HCT116 (cell line): ENCODE measurements at regions not wholly inside any gene's neighbourhood (a gene's known extent, or its start where the extent isn't known, plus 50 kb on each side); places are given as distances from the start of the nearest gene placed in this dataset.

Experiments used
- ATAC-seq: fragments of 200-7000 bp; cut with Tn5 transposase; 2 replicates; pipeline ENCODE4 v1.9.1; 2020; ENCODE audit warnings: mild to moderate bottlenecking, moderate library complexity
- BruUV-seq: library from RNA; stranded (reverse); fragments of 400-500 nt; replicated peaks from 2 replicates; lab custom pipeline; 2021; lab: Mats Ljungman, UMichigan
- CTCF ChIA-PET: fragments of 300-600 bp; sonication (Branson Sonifier 250); formaldehyde crosslinking; loops from one replicate; lab custom pipeline; 2021; ENCODE audit warnings: antibody characterized with exemption; lab: Charles Lee
- POLR2A ChIA-PET: fragments of 300-600, 350-600 bp; sonication (Branson Sonifier 250); formaldehyde crosslinking; loops from one replicate; lab custom pipeline; 2021; ENCODE audit warnings: antibody characterized with exemption; lab: Charles Lee
- RAD21 ChIA-PET, 2 experiments: fragments of 300-600 bp; sonication (Branson Sonifier 250); formaldehyde crosslinking; loops; one replicate each; lab custom pipeline; 2023; ENCODE audit warnings: low total read pairs in 2 of 2; ENCODE audit not compliant: uncharacterized antibody in 2 of 2, unreplicated experiment in 2 of 2, low non-redundant PET in 1 of 2; lab: Charles Lee
- DNase-seq: peaks from one replicate; pipeline ENCODE4 v3.0.0-alpha.2; 2010; ENCODE audit warnings: low read depth, low spot score
- H2AFZ ChIP-seq: fragments of 200-600 bp; shearing (Covaris generic), sonication (generic); 2 replicates; pipeline ENCODE4 v1.6.1; 2017; ENCODE audit warnings: low read depth, mixed run types, mixed read lengths, antibody characterized with exemption, low read length; ENCODE audit not compliant: poor library complexity, severe bottlenecking
- H3K27ac ChIP-seq: 2 replicates; pipeline ENCODE4 v1.5.1; 2012; ENCODE audit warnings: low read depth, low read length
- H3K27me3 ChIP-seq: fragments of 200-600 bp; sonication (generic); 2 replicates; pipeline ENCODE4 v1.6.1; 2016; ENCODE audit warnings: mixed run types, low read length, mixed read lengths; ENCODE audit not compliant: insufficient read depth
- H3K36me3 ChIP-seq, 2 experiments: fragments of 200-500 bp in 1 of 2; fragments of 200-600 bp in 1 of 2; sonication (Bioruptor generic) in 1 of 2; sonication (generic) in 1 of 2; 2 replicates each; pipeline versions ENCODE4 v1.5.1 to v1.6.1; 2014 to 2016; ENCODE audit warnings: low read length in 2 of 2, inconsistent platforms in 1 of 2, mixed read lengths in 1 of 2, mixed run types in 1 of 2; ENCODE audit not compliant: insufficient read depth in 2 of 2, control insufficient read depth in 1 of 2
- H3K4me1 ChIP-seq, 2 experiments: fragments of 200-600 bp in 1 of 2; sonication (generic) in 1 of 2; 2 replicates each; pipeline versions ENCODE4 v1.5.1 to v1.6.1; 2012 to 2017; ENCODE audit warnings: low read length in 2 of 2, inconsistent platforms in 1 of 2, mild to moderate bottlenecking in 1 of 2, mixed read lengths in 1 of 2, mixed run types in 1 of 2, moderate library complexity in 1 of 2; ENCODE audit not compliant: insufficient read depth in 2 of 2, control insufficient read depth in 1 of 2
- H3K4me2 ChIP-seq: fragments of 200-600 bp; sonication (generic); 2 replicates; pipeline ENCODE4 v1.6.1; 2017; ENCODE audit warnings: mixed run types, low read length, mixed read lengths
- H3K4me3 ChIP-seq, 2 experiments: fragments of 200-600 bp in 1 of 2; sonication (generic) in 1 of 2; replicated peaks in 1 of 2; 2 replicates each; pipeline ENCODE4 v1.5.1; 2011 to 2016; ENCODE audit warnings: low read length in 2 of 2, control low read depth in 1 of 2, low read depth in 1 of 2, mild to moderate bottlenecking in 1 of 2, mixed read lengths in 1 of 2, mixed run types in 1 of 2
- H3K79me2 ChIP-seq: fragments of 200-600 bp; sonication (generic); 2 replicates; pipeline ENCODE4 v1.6.1; 2017; ENCODE audit warnings: mild to moderate bottlenecking, mixed run types, low read length, moderate library complexity, mixed read lengths; ENCODE audit not compliant: insufficient read depth
- H3K9ac ChIP-seq: fragments of 200-600 bp; sonication (generic); 2 replicates; pipeline ENCODE4 v1.6.1; 2016; ENCODE audit warnings: low read length, mixed read lengths
- H3K9me2 ChIP-seq: fragments of 200-600 bp; sonication (generic), shearing (Covaris generic); 2 replicates; pipeline ENCODE4 v1.6.1; 2017; ENCODE audit warnings: mixed run types, mild to moderate bottlenecking, moderate library complexity; ENCODE audit not compliant: insufficient read depth
- H3K9me3 ChIP-seq, 2 experiments: fragments of 200-500 bp in 1 of 2; fragments of 200-600 bp in 1 of 2; sonication (Bioruptor generic) in 1 of 2; sonication (generic) in 1 of 2; 2 replicates each; pipeline ENCODE4 v1.6.1; 2014 to 2017; ENCODE audit warnings: low read length in 2 of 2, mixed read lengths in 2 of 2, inconsistent platforms in 1 of 2, low read depth in 1 of 2, mild to moderate bottlenecking in 1 of 2, mixed run types in 1 of 2, moderate library complexity in 1 of 2; ENCODE audit not compliant: control insufficient read depth in 1 of 2, insufficient read depth in 1 of 2
- H4K20me1 ChIP-seq: fragments of 200-600 bp; sonication (generic), shearing (Covaris generic); 2 replicates; pipeline ENCODE4 v1.6.1; 2017; ENCODE audit warnings: mixed run types, mild to moderate bottlenecking, moderate library complexity; ENCODE audit not compliant: insufficient read depth
- POLR2A ChIP-seq: IDR thresholded peaks from 2 replicates; pipeline ENCODE4 v1.7.0; 2011; ENCODE audit warnings: borderline replicate concordance; ENCODE audit not compliant: insufficient read depth, insufficient read length; ENCODE audit errors: extremely low read depth
- POLR2AphosphoS5 ChIP-seq: IDR thresholded peaks from 2 replicates; pipeline ENCODE4 v1.6.1; 2011; ENCODE audit warnings: mild to moderate bottlenecking, low read depth, low read length, moderate library complexity
- RAD21 ChIP-seq: IDR thresholded peaks from 2 replicates; pipeline ENCODE4 v1.6.1; 2012; ENCODE audit warnings: low read depth, mild to moderate bottlenecking
- SIN3A ChIP-seq: IDR thresholded peaks from 2 replicates; pipeline ENCODE4 v1.6.1; 2012; ENCODE audit warnings: low read depth
- TCF7L2 ChIP-seq: IDR thresholded peaks from 2 replicates; pipeline ENCODE4 v1.7.0; 2011; ENCODE audit warnings: borderline replicate concordance, inconsistent platforms; ENCODE audit not compliant: insufficient read depth, insufficient read length; ENCODE audit errors: extremely low read depth
- YY1 ChIP-seq: IDR thresholded peaks from 2 replicates; pipeline ENCODE4 v1.6.1; 2011; ENCODE audit warnings: low read length, low read depth, moderate library complexity, mild to moderate bottlenecking; ENCODE audit not compliant: insufficient replicate concordance; ENCODE audit errors: extremely low read depth
- ZNF274 ChIP-seq: fragments of 200-500 bp; sonication (Bioruptor generic); IDR thresholded peaks from 2 replicates; pipeline ENCODE4 v1.6.1; 2014; ENCODE audit warnings: mild to moderate bottlenecking, low read depth, low read length, inconsistent platforms
- intact Hi-C: fragments of 100-400 bp; cut with micrococcal nuclease; formaldehyde crosslinking; loops from 2 replicates; pipeline ENCODE4 v1.10.0; 2022
- TF ChIP-seq, protein P1 (sequence below), 3 experiments: fragments of 200-600 bp in 1 of 3; sonication (generic) in 1 of 3; IDR thresholded peaks in 2 of 3; conservative IDR thresholded peaks in 1 of 3; 2 replicates each; pipeline ENCODE4 v1.5.1; 2012 to 2017; ENCODE audit warnings: low read depth in 2 of 3, low read length in 2 of 3, antibody characterized with exemption in 1 of 3, borderline replicate concordance in 1 of 3, control low read depth in 1 of 3, mild to moderate bottlenecking in 1 of 3, mixed read lengths in 1 of 3, mixed run types in 1 of 3, moderate library complexity in 1 of 3; ENCODE audit not compliant: insufficient read depth in 1 of 3

DNA sequence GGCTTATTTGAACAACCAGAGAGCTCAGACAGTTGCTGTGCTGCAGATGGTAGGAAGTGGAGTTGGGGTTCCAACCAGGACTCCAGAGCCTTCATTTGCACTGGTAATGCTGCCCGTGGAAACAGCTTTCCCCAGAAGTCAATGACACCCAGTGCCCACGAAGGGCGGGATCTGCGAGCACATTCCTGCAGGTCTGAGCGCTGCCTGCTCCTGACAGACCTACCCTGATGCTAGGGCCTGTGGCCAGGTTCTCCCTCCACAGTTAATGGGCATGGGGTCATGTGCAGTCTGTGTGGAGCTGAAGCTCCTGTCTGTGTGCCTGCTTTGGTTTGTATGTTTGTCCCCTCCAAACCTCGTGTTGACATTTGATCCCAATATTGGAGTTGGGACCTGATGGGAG lies 299.0 kb upstream of the HS6ST1 start:
- no peaks in the 10 kb centered on the region for H3K9me2 ChIP-seq
- no peaks in the 10 kb centered on the region for H3K4me1 ChIP-seq
- ChIA-PET POLR2A (no interaction called here), RAD21 (no interaction called here), CTCF (no interaction called here)
- no peak overlapping the region for H3K27ac ChIP-seq
- intact Hi-C loops: no loop called here
- no peak overlapping the region for H3K9ac ChIP-seq
- no peak overlapping the region for H3K4me2 ChIP-seq
- no peak overlapping the region for H2AFZ ChIP-seq
- no peaks in the 10 kb centered on the region for H3K27me3 ChIP-seq
- no TSS peak for BruUV-seq
- ATAC-seq (no peak), DNase-seq (no peak)
- H3K79me2 ChIP-seq: no peaks in the 10 kb centered on the region
- no peaks in the 10 kb centered on the region for H3K36me3 ChIP-seq
- H4K20me1 ChIP-seq: no peaks in the 10 kb centered on the region
- TF ChIP-seq POLR2AphosphoS5: no peak
- TF ChIP-seq SIN3A: no peak
- no peak for TF ChIP-seq YY1
- TF ChIP-seq POLR2A: no peak
- TF ChIP-seq, protein P1, sequence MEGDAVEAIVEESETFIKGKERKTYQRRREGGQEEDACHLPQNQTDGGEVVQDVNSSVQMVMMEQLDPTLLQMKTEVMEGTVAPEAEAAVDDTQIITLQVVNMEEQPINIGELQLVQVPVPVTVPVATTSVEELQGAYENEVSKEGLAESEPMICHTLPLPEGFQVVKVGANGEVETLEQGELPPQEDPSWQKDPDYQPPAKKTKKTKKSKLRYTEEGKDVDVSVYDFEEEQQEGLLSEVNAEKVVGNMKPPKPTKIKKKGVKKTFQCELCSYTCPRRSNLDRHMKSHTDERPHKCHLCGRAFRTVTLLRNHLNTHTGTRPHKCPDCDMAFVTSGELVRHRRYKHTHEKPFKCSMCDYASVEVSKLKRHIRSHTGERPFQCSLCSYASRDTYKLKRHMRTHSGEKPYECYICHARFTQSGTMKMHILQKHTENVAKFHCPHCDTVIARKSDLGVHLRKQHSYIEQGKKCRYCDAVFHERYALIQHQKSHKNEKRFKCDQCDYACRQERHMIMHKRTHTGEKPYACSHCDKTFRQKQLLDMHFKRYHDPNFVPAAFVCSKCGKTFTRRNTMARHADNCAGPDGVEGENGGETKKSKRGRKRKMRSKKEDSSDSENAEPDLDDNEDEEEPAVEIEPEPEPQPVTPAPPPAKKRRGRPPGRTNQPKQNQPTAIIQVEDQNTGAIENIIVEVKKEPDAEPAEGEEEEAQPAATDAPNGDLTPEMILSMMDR (IDR thresholded peaks at IDR 0.05 in 2 of 3, conservative IDR thresholded peaks at IDR 0.05 in 1 of 3; ENCODE audit: borderline replicate concordance in 1 of 3, insufficient read depth in 1 of 3, low read depth in 2 of 3, low read length in 2 of 3): no peak
- H3K4me3 ChIP-seq: no peak overlapping the region
- H3K9me3 ChIP-seq: no peaks in the 10 kb centered on the region

- Histone ChIP-seq H3K36me3 (no peaks in the 10 kb centered on the region), H3K27me3 (no peaks in the 10 kb centered on the region), H3K4me1 (no peaks in the 10 kb centered on the region), H3K79me2 (no peaks in the 10 kb centered on the region), H2AFZ (no peak overlapping the region), H3K4me2 (no peak overlapping the region), H3K27ac (no peak overlapping the region), H4K20me1 (no peaks in the 10 kb centered on the region), H3K4me3 (no peak overlapping the region), H3K9me3 (no peaks in the 10 kb centered on the region), H3K9me2 (no peaks in the 10 kb centered on the region), H3K9ac (no peak overlapping the region)
- ChIA-PET RAD21 (no interaction called here), CTCF (no interaction called here), POLR2A (no interaction called here)
- BruUV-seq: no TSS peak
- no peak for ATAC-seq
- TF ChIP-seq RAD21 (no peak), TCF7L2 (no peak), ZNF274 (no peak)
- TF ChIP-seq, protein P1 (IDR thresholded peaks at IDR 0.05 in 2 of 3, conservative IDR thresholded peaks at IDR 0.05 in 1 of 3; ENCODE audit: borderline replicate concordance in 1 of 3, insufficient read depth in 1 of 3, low read depth in 2 of 3, low read length in 2 of 3): no peak
- intact Hi-C loops: no loop called here
- no peak for DNase-seq
Observed at GRCh38 chr2:128618642-128619041, 300.0 kb upstream of the HS6ST1 start.
